ENCODE measurements at regions not wholly inside any gene's neighbourhood (a gene's known extent, or its start where the extent isn't known, plus 50 kb on each side); places are given as distances from the start of the nearest gene placed in this dataset.

DNA sequence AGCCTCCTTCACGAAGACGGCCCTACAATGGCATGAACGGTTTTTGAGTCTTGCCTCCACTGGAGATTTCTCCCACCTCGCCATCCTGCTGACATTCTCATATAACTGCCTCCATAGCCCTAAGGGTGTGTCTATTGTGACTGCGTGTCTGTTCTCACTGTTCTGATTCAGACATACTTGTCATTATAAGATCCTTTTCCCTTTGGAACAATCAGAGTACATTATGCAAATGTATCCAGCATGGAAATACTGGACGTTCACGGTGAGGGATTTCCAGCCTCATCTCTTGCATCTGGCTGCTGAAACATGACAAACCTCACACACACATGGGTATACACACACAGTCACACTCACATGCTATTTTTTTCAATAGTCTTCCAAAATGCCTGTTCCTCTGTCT is 402.1 kb downstream of the DIRAS2 start:
- Histone ChIP-seq H3K4me3 (no peak overlapping the region), H3K9me3 (replicated peaks in 1 of 3) (no peaks in the 10 kb centered on the region), H3K4me1 (replicated peaks in 1 of 2) (no peaks in the 10 kb centered on the region), H3K27me3 (peaks cover 9% of the 10 kb centered on the region), H3K36me3 (replicated peaks in 1 of 2) (no peaks in the 10 kb centered on the region), H3K27ac (no peak overlapping the region)
- DNase-seq = no peak
- 79 to 85% (median 81%) methylated on average over 7 of the region's 7 CpGs for WGBS, 4 donors
- intact Hi-C loops (cut with DNase I) = no loop called here
- no peak for TF ChIP-seq POLR2A (IDR thresholded peaks at IDR 0.05)
- TF ChIP-seq, protein P1, sequence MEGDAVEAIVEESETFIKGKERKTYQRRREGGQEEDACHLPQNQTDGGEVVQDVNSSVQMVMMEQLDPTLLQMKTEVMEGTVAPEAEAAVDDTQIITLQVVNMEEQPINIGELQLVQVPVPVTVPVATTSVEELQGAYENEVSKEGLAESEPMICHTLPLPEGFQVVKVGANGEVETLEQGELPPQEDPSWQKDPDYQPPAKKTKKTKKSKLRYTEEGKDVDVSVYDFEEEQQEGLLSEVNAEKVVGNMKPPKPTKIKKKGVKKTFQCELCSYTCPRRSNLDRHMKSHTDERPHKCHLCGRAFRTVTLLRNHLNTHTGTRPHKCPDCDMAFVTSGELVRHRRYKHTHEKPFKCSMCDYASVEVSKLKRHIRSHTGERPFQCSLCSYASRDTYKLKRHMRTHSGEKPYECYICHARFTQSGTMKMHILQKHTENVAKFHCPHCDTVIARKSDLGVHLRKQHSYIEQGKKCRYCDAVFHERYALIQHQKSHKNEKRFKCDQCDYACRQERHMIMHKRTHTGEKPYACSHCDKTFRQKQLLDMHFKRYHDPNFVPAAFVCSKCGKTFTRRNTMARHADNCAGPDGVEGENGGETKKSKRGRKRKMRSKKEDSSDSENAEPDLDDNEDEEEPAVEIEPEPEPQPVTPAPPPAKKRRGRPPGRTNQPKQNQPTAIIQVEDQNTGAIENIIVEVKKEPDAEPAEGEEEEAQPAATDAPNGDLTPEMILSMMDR (IDR thresholded peaks at IDR 0.05) = no peak

DNA sequence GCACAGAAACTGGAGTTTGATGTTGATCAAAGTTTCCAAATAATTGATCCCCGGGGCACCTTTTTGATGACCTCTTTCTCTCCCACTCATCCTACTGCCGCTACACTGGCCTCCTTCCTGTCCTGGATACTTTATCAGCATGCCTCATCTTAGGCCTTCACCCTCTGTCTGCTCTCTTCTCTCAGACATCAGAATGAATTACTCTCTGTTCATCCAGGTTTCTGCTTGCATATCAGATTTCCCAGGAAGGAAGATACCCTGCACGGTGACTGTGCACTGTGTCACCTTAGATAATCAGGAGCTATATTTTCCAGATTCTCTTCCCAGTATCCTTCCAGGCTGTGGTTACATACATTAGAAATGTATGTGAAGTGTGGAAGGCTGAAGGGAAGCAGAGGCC is 397.0 kb downstream of the DIRAS2 start:
- TF ChIP-seq POLR2A (IDR thresholded peaks at IDR 0.05) = no peak
- TF ChIP-seq, protein P1 (IDR thresholded peaks at IDR 0.05) = no peak
- H3K4me3 ChIP-seq = no peak overlapping the region
- intact Hi-C loops (cut with DNase I) = no loop called here
- WGBS, 4 donors = 50 to 66% (median 53%) methylated on average over 3 of the region's 3 CpGs
- no peaks in the 10 kb centered on the region for H3K9me3 ChIP-seq (replicated peaks in 1 of 3)
- no peaks in the 10 kb centered on the region for H3K4me1 ChIP-seq (replicated peaks in 1 of 2)
- no peaks in the 10 kb centered on the region for H3K36me3 ChIP-seq (replicated peaks in 1 of 2)
- H3K27me3 ChIP-seq = peaks cover 9% of the 10 kb centered on the region
- no peak for DNase-seq
- no peak overlapping the region for H3K27ac ChIP-seq

DNA sequence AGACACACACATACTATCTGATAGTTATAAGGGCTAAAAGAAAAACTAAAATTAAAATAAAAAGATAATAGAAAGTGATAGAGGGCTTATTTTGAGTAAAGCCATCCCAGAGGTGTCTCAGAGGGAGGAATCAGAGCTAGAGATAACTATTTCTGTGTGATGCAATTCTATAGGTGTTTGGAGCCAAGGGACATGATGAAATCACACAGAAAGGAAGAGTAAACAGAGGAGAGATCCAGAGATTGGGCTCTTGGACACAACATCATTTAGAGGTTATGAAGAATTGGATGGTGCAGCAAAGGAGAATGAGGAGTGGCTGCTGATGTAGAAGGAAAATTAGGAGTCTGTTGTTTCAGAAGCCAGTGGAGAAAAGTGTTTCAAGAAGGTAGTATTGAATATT is 393.5 kb downstream of the DIRAS2 start:
- H3K9me3 ChIP-seq (replicated peaks in 1 of 3) = no peaks in the 10 kb centered on the region
- no peak overlapping the region for H3K27ac ChIP-seq
- H3K27me3 ChIP-seq = peaks cover 3% of the 10 kb centered on the region
- no peak for TF ChIP-seq POLR2A (IDR thresholded peaks at IDR 0.05)
- TF ChIP-seq, protein P1 (IDR thresholded peaks at IDR 0.05) = no peak
- DNase-seq = no peak
- H3K36me3 ChIP-seq (replicated peaks in 1 of 2) = no peaks in the 10 kb centered on the region
- H3K4me1 ChIP-seq (replicated peaks in 1 of 2) = no peaks in the 10 kb centered on the region
- intact Hi-C loops (cut with DNase I) = no loop called here
- H3K4me3 ChIP-seq = no peak overlapping the region

DNA sequence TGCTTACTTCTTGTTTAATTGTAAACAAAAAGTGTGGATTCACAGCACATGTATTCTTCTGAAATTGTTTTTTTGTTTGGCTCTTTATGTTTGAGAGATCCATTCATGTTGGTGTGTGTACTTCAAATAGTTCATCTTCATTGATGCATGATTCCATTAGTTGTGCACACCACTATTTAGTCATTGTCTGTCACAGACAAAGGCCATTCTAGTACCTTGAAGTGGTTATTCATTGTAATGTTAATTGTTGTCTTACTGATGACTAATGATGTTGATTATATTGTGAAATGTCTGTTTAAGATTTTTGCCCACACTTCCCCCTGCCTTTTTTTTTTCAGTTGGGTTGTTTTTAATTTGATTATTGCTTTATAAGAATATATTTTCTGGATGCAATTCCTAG is 391.3 kb downstream of the DIRAS2 start:
- H3K27me3 ChIP-seq = no peaks in the 10 kb centered on the region
- no peaks in the 10 kb centered on the region for H3K9me3 ChIP-seq (replicated peaks in 1 of 3)
- TF ChIP-seq POLR2A (IDR thresholded peaks at IDR 0.05) = no peak
- TF ChIP-seq, protein P1 (IDR thresholded peaks at IDR 0.05) = no peak
- no peak overlapping the region for H3K4me3 ChIP-seq
- no peak overlapping the region for H3K27ac ChIP-seq
- H3K4me1 ChIP-seq (replicated peaks in 1 of 2) = no peaks in the 10 kb centered on the region
- no peaks in the 10 kb centered on the region for H3K36me3 ChIP-seq (replicated peaks in 1 of 2)
- intact Hi-C loops (cut with DNase I) = no loop called here
- no peak for DNase-seq
